OCI-LY3 (cell line): ENCODE measurements at regions not wholly inside any gene's neighbourhood (a gene's known extent, or its start where the extent isn't known, plus 50 kb on each side); places are given as distances from the start of the nearest gene placed in this dataset.
"Not testable (repeated sequence)": the region's sequence is repeated elsewhere in the genome, so short reads cannot be mapped to it uniquely, and the experiment has no call there.

ENCODE experiments used
- H2AFZ ChIP-seq: fragments of 200-600, 300-600 bp; shearing (Covaris generic); 2 replicates; pipeline ENCODE4 v1.6.0; 2014; ENCODE audit warnings: antibody characterized with exemption, low read depth, low read length
- H3K27ac ChIP-seq: fragments of 200-600, 300-600 bp; sonication (generic); 2 replicates; pipeline ENCODE4 v1.5.1; 2014; ENCODE audit warnings: mild to moderate bottlenecking, low read length, moderate library complexity, mixed read lengths
- H3K27me3 ChIP-seq: fragments of 200-600, 300-600 bp; sonication (generic); 2 replicates; pipeline ENCODE4 v1.6.1; 2014; ENCODE audit warnings: low read depth, low read length, mixed read lengths
- H3K36me3 ChIP-seq: fragments of 200-600, 300-600 bp; sonication (generic); replicated peaks from 2 replicates; pipeline ENCODE3; 2014; ENCODE audit warnings: low read depth, low read length, mixed read lengths
- H3K4me1 ChIP-seq: fragments of 300-600, 200-600 bp; sonication (generic); 2 replicates; pipeline ENCODE4 v1.6.1; 2014; ENCODE audit warnings: low read length, mixed read lengths
- H3K4me2 ChIP-seq: fragments of 200-600, 300-600 bp; sonication (generic); 2 replicates; pipeline ENCODE4 v1.6.1; 2014; ENCODE audit warnings: low read length, mixed read lengths
- H3K4me3 ChIP-seq: fragments of 300-600, 200-600 bp; sonication (generic); 2 replicates; pipeline ENCODE4 v1.5.1; 2014; ENCODE audit warnings: antibody characterized with exemption, mild to moderate bottlenecking, low read length, moderate library complexity
- H3K79me2 ChIP-seq: fragments of 300-600, 200-600 bp; shearing (Covaris generic); 2 replicates; pipeline ENCODE4 v1.6.1; 2014; ENCODE audit warnings: mild to moderate bottlenecking, low read length, mixed read lengths
- H3K9ac ChIP-seq: fragments of 300-600, 200-600 bp; shearing (Covaris generic); 2 replicates; pipeline ENCODE4 v1.6.0; 2014; ENCODE audit warnings: mild to moderate bottlenecking, low read length, moderate library complexity
- H3K9me3 ChIP-seq: fragments of 200-600, 300-600 bp; shearing (Covaris generic); 2 replicates; pipeline ENCODE4 v1.6.1; 2014; ENCODE audit warnings: low read length, mixed read lengths; ENCODE audit not compliant: insufficient read depth
- H4K20me1 ChIP-seq: fragments of 200-600, 300-600 bp; sonication (generic); 2 replicates; pipeline ENCODE4 v1.6.1; 2016; ENCODE audit warnings: low read length, mixed read lengths; ENCODE audit not compliant: insufficient read depth
- EZH2phosphoT487 ChIP-seq: fragments of 200-600 bp; shearing (Covaris generic); IDR thresholded peaks from 2 replicates; pipeline ENCODE4 v1.6.1; 2018; ENCODE audit warnings: antibody characterized with exemption, mixed run types, low read depth
- TF ChIP-seq, protein P1 (sequence below): fragments of 200-600, 300-600 bp; sonication (generic); IDR thresholded peaks from 2 replicates; pipeline ENCODE4 v1.5.1; 2014; ENCODE audit warnings: antibody characterized with exemption, low read length, low read depth

DNA sequence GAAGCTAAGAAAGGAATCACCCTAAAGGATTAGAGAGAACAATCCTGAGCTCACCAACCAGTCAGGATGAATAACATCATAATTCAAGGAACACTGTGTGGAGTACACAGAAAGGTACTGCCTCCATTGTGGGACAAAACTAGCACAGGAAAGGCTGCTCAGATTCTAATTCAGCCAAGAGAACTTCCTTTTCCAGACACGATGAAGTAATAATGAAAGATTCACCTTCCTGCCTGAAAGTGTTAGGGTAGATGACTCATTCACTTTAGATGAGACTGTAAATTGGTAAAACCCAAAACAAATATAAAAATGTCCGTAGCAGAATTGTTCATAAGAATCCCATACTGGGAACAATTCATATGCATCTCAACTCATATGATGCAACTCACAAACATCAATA is 167.2 kb downstream of the CDC14C start:
- Histone ChIP-seq H4K20me1 (no peaks in the 10 kb centered on the region), H3K4me1 (peaks cover 31% of the 10 kb centered on the region), H3K27me3 (no peaks in the 10 kb centered on the region), H3K4me3 (peak overlapping the region; percentile 68), H3K36me3 (no peaks in the 10 kb centered on the region), H2AFZ (peak overlapping the region; percentile 16; the same call in 1 of the 2 replicates), H3K4me2 (peak overlapping the region; percentile 88), H3K9ac (peak overlapping the region; percentile 37; the same call in 1 of the 2 replicates), H3K27ac (peak overlapping the region; percentile 70), H3K9me3 (no peaks in the 10 kb centered on the region), H3K79me2 (no peaks in the 10 kb centered on the region)
- no peak for TF ChIP-seq EZH2phosphoT487
- TF ChIP-seq, protein P1, sequence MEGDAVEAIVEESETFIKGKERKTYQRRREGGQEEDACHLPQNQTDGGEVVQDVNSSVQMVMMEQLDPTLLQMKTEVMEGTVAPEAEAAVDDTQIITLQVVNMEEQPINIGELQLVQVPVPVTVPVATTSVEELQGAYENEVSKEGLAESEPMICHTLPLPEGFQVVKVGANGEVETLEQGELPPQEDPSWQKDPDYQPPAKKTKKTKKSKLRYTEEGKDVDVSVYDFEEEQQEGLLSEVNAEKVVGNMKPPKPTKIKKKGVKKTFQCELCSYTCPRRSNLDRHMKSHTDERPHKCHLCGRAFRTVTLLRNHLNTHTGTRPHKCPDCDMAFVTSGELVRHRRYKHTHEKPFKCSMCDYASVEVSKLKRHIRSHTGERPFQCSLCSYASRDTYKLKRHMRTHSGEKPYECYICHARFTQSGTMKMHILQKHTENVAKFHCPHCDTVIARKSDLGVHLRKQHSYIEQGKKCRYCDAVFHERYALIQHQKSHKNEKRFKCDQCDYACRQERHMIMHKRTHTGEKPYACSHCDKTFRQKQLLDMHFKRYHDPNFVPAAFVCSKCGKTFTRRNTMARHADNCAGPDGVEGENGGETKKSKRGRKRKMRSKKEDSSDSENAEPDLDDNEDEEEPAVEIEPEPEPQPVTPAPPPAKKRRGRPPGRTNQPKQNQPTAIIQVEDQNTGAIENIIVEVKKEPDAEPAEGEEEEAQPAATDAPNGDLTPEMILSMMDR, result no peak

DNA sequence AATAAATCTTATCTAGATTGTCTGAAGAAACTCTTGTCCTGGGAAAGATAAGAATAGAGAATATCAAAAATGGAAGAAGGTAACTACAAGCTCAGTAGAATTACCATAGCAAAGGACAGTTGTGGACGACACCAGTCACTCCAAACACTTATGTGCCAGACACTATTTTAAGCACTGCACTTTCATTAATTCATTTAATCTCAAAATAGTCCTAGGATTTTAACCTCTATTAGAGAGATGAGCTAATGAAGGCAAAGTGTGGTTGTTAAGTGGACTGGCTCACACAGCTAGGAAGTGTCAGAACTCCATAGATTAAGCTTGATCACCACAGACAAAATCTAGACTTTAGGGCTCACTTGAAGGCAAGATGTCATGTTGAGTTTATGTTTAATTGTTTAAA is 168.9 kb downstream of the CDC14C start:
- no peak overlapping the region for H2AFZ ChIP-seq
- H3K9me3 ChIP-seq, result no peaks in the 10 kb centered on the region
- H3K9ac ChIP-seq, result no peak overlapping the region
- H3K4me2 ChIP-seq, result no peak overlapping the region
- H3K4me1 ChIP-seq, result peaks cover 28% of the 10 kb centered on the region
- H4K20me1 ChIP-seq, result no peaks in the 10 kb centered on the region
- H3K27ac ChIP-seq, result no peak overlapping the region
- H3K4me3 ChIP-seq, result no peak overlapping the region
- TF ChIP-seq, protein P1, result no peak
- no peak for TF ChIP-seq EZH2phosphoT487
- H3K27me3 ChIP-seq, result no peaks in the 10 kb centered on the region
- no peaks in the 10 kb centered on the region for H3K79me2 ChIP-seq
- H3K36me3 ChIP-seq, result no peaks in the 10 kb centered on the region

DNA sequence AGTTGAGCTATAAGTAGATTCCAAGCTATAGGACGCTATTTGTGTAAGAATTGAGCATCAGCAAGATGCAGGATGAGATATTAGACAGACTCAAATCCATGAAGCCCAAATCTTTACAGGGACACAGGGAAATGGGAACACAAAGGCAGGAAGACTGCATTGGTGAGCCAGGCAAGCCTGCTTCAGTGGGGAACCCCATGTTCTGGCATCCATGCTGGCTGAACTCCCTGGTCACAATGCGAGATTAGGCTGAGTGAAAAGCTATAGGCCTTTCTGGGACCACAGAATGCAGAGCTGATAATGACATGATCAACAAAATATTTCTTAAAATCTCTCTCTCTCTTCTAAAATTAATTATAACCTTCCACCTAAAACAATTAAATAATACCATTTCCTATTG is 170.5 kb downstream of the CDC14C start:
- no peak overlapping the region for H2AFZ ChIP-seq

GRCh38 chr7:49099587-49100326 is 175.4 kb downstream of the CDC14C start:
- Histone ChIP-seq H3K27ac (no peak overlapping the region), H3K4me2 (no peak overlapping the region), H3K4me1 (no peaks in the 10 kb centered on the region), H3K36me3 (no peaks in the 10 kb centered on the region), H3K9me3 (no peaks in the 10 kb centered on the region), H3K27me3 (no peaks in the 10 kb centered on the region), H3K9ac (no peak overlapping the region), H2AFZ (no peak overlapping the region), H3K4me3 (no peak overlapping the region), H4K20me1 (no peaks in the 10 kb centered on the region), H3K79me2 (no peaks in the 10 kb centered on the region)
- no peak for TF ChIP-seq EZH2phosphoT487
- TF ChIP-seq, protein P1, result peak; percentile 53

More for the DNA sequence above, 170.5 kb downstream of the CDC14C start:
- Histone ChIP-seq H3K4me3 (no peak overlapping the region), H3K9ac (no peak overlapping the region), H3K79me2 (no peaks in the 10 kb centered on the region), H3K4me1 (peaks cover 12% of the 10 kb centered on the region), H3K27ac (no peak overlapping the region), H3K4me2 (no peak overlapping the region), H4K20me1 (no peaks in the 10 kb centered on the region), H3K9me3 (no peaks in the 10 kb centered on the region), H3K36me3 (no peaks in the 10 kb centered on the region), H3K27me3 (no peaks in the 10 kb centered on the region)
- no peak for TF ChIP-seq EZH2phosphoT487
- TF ChIP-seq, protein P1, result no peak

GRCh38 chr7:49100908-49101740 is 176.8 kb downstream of the CDC14C start:
- H4K20me1 ChIP-seq, H3K36me3 ChIP-seq, H3K4me2 ChIP-seq, H3K9me3 ChIP-seq, H2AFZ ChIP-seq, H3K27ac ChIP-seq, H3K4me1 ChIP-seq, H3K27me3 ChIP-seq, H3K4me3 ChIP-seq, H3K9ac ChIP-seq, H3K79me2 ChIP-seq: not testable (repeated sequence)
